Nephron (organoid): ENCODE measurements at regions not wholly inside any gene's neighbourhood (a gene's known extent, or its start where the extent isn't known, plus 50 kb on each side); places are given as distances from the start of the nearest gene placed in this dataset.
A peak's percentile ranks its signal among the peaks of the same experiment; 100 is the strongest.

Source experiments
- H3K27ac Mint-ChIP-seq, 3 experiments: 2 replicates each; pipeline ENCODE4 v1.8.0; 2020; ENCODE audit warnings: mixed read lengths in 3 of 3, mild to moderate bottlenecking in 2 of 3, moderate library complexity in 1 of 3
- H3K27me3 Mint-ChIP-seq: 2 replicates; pipeline ENCODE4 v1.8.0; 2021; ENCODE audit warnings: low read depth, mild to moderate bottlenecking, moderate library complexity, mixed read lengths
- H3K36me3 Mint-ChIP-seq: 2 replicates; pipeline ENCODE4 v1.8.0; 2020; ENCODE audit warnings: low read depth, mixed read lengths
- H3K4me1 Mint-ChIP-seq: 2 replicates; pipeline ENCODE4 v1.8.0; 2020; ENCODE audit warnings: mixed read lengths
- H3K4me3 Mint-ChIP-seq, 3 experiments: 2 replicates each; pipeline ENCODE4 v1.8.0; 2020; ENCODE audit warnings: mild to moderate bottlenecking in 3 of 3, mixed read lengths in 3 of 3, moderate library complexity in 2 of 3
- H3K9me3 Mint-ChIP-seq: 2 replicates; pipeline ENCODE4 v1.8.0; 2020; ENCODE audit warnings: mixed read lengths
- TF ChIP-seq, protein P1 (sequence below), 3 experiments: fragments of 200-600 bp; sonication (generic); IDR thresholded peaks; one replicate each; pipeline ENCODE4 v1.5.0; 2021; ENCODE audit warnings: antibody characterized with exemption in 3 of 3; ENCODE audit not compliant: unreplicated experiment in 3 of 3

DNA sequence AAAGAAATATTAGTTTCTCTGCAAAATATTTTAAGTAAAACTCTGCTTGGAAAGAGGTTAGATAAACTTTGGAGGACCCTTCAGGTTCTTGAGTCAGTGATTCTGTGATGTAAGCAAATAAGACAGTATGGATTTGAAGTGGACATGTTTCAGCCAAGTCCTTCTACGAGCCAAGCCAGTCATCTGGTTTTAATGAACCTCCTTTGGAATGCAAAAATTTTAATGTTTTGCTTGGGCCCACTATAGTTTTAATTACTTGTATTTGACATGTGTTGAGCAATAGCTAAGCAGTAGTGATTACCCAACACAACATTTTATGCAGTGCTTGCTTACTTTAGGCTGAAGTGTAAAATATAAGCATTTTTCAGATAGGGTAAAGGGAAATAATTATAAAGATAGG, 296.3 kb upstream of the SEMA3D start:
- H3K4me1 Mint-ChIP-seq: peaks cover 17% of the 10 kb centered on the region
- H3K9me3 Mint-ChIP-seq: no peaks in the 10 kb centered on the region
- H3K27me3 Mint-ChIP-seq: no peaks in the 10 kb centered on the region
- no peak overlapping the region for H3K4me3 Mint-ChIP-seq
- H3K27ac Mint-ChIP-seq: peak overlapping the region; percentile 24 to 89 (median 43)
- no peaks in the 10 kb centered on the region for H3K36me3 Mint-ChIP-seq
- TF ChIP-seq, protein P1, sequence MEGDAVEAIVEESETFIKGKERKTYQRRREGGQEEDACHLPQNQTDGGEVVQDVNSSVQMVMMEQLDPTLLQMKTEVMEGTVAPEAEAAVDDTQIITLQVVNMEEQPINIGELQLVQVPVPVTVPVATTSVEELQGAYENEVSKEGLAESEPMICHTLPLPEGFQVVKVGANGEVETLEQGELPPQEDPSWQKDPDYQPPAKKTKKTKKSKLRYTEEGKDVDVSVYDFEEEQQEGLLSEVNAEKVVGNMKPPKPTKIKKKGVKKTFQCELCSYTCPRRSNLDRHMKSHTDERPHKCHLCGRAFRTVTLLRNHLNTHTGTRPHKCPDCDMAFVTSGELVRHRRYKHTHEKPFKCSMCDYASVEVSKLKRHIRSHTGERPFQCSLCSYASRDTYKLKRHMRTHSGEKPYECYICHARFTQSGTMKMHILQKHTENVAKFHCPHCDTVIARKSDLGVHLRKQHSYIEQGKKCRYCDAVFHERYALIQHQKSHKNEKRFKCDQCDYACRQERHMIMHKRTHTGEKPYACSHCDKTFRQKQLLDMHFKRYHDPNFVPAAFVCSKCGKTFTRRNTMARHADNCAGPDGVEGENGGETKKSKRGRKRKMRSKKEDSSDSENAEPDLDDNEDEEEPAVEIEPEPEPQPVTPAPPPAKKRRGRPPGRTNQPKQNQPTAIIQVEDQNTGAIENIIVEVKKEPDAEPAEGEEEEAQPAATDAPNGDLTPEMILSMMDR (IDR thresholded peaks at IDR 0.05; ENCODE audit: unreplicated experiment in 3 of 3): no peak

DNA sequence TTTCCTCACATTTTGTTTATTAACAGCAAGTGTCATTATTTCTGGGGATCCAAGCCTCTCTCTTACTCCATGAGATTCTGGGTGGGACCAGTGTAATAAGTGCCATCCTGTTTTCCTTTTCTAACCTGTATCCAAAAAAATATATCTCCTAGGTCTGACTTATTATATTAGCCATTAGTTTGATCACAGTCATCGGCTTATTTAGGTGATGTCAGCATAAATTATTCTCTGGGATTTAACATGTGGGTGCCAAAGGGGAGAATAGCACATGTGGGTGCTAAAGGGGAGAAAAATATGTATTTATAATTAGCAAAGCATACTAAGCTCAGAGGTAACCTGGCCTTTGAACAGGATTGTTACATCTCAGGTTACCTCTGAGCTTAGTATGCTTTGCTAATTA, 293.8 kb upstream of the SEMA3D start:
- Mint-ChIP-seq H3K27me3 (no peaks in the 10 kb centered on the region), H3K4me1 (peaks cover 17% of the 10 kb centered on the region), H3K27ac (peak overlapping the region in 1 of 3 experiments; percentile 25), H3K36me3 (no peaks in the 10 kb centered on the region), H3K9me3 (no peaks in the 10 kb centered on the region), H3K4me3 (no peak overlapping the region)
- TF ChIP-seq, protein P1 (IDR thresholded peaks at IDR 0.05; ENCODE audit: unreplicated experiment in 3 of 3): no peak

DNA sequence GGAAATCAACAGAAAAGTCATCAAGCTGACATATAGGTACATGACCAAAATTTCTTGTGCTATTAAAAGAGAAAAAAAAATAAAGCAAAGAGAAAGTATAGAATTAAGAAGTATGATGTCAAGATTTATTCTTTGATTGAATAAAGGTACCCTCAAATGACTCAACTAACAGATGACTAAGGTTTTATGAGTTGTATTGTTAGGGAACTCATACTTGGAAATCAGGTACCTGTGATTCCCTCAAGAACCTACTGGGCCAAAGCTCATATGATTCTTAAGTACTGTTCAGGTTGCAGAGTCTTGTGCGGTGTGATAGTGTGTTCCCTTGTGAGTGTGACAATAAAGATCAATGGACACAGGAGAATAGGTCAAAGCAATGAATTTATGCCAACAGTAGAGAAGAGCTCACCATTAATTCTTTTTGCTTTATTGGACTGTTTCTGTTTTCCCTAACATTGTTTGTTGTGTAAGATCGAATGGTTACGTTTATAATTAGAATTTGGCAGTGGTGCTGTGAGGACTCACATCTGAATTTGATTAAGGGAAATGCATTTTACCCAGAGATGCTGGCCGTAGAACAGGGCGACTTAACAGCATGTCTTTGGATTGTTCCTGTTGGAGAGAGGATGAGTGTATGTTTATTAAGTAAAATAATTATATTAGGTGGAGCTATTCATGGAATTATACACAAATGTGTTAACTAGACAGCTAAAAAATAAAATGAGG, 293.2 kb upstream of the SEMA3D start:
- Mint-ChIP-seq H3K36me3 (no peaks in the 10 kb centered on the region), H3K27ac (peak overlapping the region in 1 of 3 experiments; percentile 25), H3K4me3 (no peak overlapping the region), H3K4me1 (peaks cover 17% of the 10 kb centered on the region), H3K27me3 (no peaks in the 10 kb centered on the region), H3K9me3 (no peaks in the 10 kb centered on the region)
- TF ChIP-seq, protein P1 (IDR thresholded peaks at IDR 0.05; ENCODE audit: unreplicated experiment in 3 of 3): no peak

DNA sequence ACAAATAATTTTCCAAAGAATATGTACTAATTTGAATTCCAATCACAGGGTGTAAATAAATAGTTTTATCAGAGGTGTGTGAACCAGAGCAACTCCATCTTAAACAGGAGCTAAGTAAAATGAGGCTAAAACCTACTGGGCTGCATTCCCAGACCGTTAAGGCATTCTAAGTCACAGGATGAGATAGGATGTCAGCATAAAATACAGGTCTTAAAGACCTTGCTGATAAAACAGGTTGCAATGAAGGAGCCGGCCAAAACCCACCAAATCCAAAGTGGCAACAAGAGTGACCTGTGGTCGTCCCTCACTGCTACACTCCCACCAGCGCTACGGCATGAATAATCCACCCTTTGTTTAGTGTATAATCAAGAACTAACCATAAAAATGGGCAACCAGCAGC, 291.7 kb upstream of the SEMA3D start:
- Mint-ChIP-seq H3K27me3 (no peaks in the 10 kb centered on the region), H3K4me1 (peaks cover 17% of the 10 kb centered on the region), H3K9me3 (no peaks in the 10 kb centered on the region), H3K36me3 (no peaks in the 10 kb centered on the region), H3K27ac (no peak overlapping the region), H3K4me3 (no peak overlapping the region)
- TF ChIP-seq, protein P1 (IDR thresholded peaks at IDR 0.05; ENCODE audit: unreplicated experiment in 3 of 3): no peak

DNA sequence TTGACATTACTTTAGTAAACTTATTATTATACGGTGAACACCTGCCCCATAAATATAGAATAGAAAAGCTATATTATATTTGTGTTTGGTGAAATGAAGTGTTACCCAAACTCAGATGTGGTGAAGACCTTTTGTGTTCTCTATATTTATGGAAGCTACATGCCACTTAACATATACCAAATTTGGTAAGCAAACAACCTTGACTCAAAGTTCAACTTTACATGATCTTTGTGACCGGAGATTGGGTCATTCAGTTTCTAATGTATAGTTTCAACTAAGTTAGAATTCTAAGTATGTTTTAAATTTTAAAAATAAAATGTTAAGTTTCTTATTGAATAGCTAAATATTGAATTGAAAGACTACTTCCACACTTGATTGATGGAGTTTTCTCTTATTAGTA, 288.6 kb upstream of the SEMA3D start:
- H3K36me3 Mint-ChIP-seq: no peaks in the 10 kb centered on the region
- no peak overlapping the region for H3K4me3 Mint-ChIP-seq
- peaks cover 7% of the 10 kb centered on the region for H3K4me1 Mint-ChIP-seq
- no peak overlapping the region for H3K27ac Mint-ChIP-seq
- TF ChIP-seq, protein P1 (IDR thresholded peaks at IDR 0.05; ENCODE audit: unreplicated experiment in 3 of 3): no peak
- H3K27me3 Mint-ChIP-seq: no peaks in the 10 kb centered on the region
- H3K9me3 Mint-ChIP-seq: no peaks in the 10 kb centered on the region

DNA sequence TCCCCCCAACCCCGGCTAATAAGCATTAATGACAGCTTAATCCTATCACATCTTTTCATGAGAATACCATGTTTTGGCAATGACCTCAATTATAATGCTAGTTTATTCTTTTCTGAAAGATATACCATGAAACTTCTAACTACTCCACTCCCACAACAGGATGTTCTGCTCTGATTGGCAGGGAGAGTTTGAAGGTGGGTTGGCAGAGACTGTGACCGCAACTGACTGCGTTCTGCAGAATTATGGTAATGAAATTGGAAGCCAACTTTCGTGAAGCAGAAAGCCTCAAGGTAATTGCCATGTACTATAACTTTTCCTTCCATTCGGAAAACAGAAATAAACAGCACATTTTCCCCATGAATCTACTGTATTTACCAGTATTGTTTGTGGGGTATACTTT, 288.2 kb upstream of the SEMA3D start:
- Mint-ChIP-seq H3K9me3 (no peaks in the 10 kb centered on the region), H3K36me3 (no peaks in the 10 kb centered on the region), H3K4me1 (peaks cover 3% of the 10 kb centered on the region), H3K27me3 (no peaks in the 10 kb centered on the region), H3K4me3 (no peak overlapping the region), H3K27ac (no peak overlapping the region)
- TF ChIP-seq, protein P1 (IDR thresholded peaks at IDR 0.05; ENCODE audit: unreplicated experiment in 3 of 3): no peak
